Epithelial cell of esophagus (primary cell): ENCODE measurements at regions not wholly inside any gene's neighbourhood (a gene's known extent, or its start where the extent isn't known, plus 50 kb on each side); places are given as distances from the start of the nearest gene placed in this dataset.

ENCODE experiments used
- DNase-seq: peaks from one replicate; pipeline ENCODE4 v3.0.0; 2010; ENCODE audit warnings: low read depth
- H3K4me3 ChIP-seq: 2 replicates; pipeline ENCODE4 v1.5.1; 2011; ENCODE audit warnings: mild to moderate bottlenecking, low read length, control low read depth
- CTCF ChIP-seq: IDR thresholded peaks from 2 replicates; pipeline ENCODE4 v1.5.1; 2011; ENCODE audit warnings: low read depth, mild to moderate bottlenecking, low read length, control low read depth, inconsistent platforms; ENCODE audit not compliant: insufficient read depth; ENCODE audit errors: missing control alignments

GRCh38 chr5:2009986-2010914 is 127.5 kb upstream of the IRX4 start:
- DNase-seq: no peak
- no peak overlapping the region for H3K4me3 ChIP-seq
- no peak for TF ChIP-seq CTCF

- DNase-seq: no peak
- TF ChIP-seq CTCF: no peak
- H3K4me3 ChIP-seq: no peak overlapping the region
Observed at GRCh38 chr5:2008851-2009629, 126.3 kb upstream of the IRX4 start.

GRCh38 chr5:2007878-2008501 is 125.3 kb upstream of the IRX4 start:
- peak; percentile 11 for DNase-seq
- TF ChIP-seq CTCF: no peak
- H3K4me3 ChIP-seq: no peak overlapping the region

GRCh38 chr5:2007496-2007877 is 124.8 kb upstream of the IRX4 start:
- DNase-seq: no peak
- TF ChIP-seq CTCF: no peak
- no peak overlapping the region for H3K4me3 ChIP-seq

- no peak for TF ChIP-seq CTCF
- no peak for DNase-seq
- no peak overlapping the region for H3K4me3 ChIP-seq
Observed at GRCh38 chr5:2006971-2007291, 124.2 kb upstream of the IRX4 start.

DNA sequence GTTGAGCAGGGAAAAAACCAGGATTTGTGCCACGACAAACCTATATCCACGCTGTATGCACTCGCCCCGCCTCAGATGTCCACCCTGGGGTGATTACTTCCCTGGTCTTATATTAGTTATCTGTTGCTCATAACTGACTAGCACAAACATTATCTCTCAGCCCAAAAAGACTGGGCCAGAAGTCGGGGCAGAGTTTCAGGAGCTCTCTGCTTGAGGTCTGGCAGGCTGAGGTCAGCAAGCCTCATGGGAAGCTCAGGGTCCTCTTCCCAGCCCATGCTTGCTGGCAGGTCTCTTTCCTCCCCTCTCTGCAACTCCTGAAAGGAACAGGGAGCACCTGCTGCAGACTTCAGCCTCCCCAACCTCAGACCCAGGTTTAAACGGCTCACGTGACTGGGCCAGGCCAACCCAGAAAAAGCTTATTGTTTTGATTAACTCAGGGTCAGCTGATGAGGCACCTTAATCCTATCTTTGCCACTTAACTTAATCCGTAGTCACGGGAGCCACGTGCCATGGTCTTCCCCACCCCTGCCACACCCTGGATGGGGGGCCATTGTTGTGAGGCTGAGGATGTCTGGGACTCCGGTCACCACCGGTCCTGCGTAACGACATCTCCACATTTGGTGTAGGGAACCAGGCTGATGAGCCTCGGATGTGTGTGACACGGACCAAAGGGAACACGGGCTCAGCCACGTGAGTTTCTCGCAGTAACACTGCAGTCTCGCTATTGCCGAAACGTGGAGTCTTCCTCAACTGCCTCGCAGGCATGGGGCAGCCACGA is 123.7 kb upstream of the IRX4 start:
- no peak for DNase-seq
- TF ChIP-seq CTCF: no peak
- no peak overlapping the region for H3K4me3 ChIP-seq
